HEK293 (cell line): ENCODE measurements at regions not wholly inside any gene's neighbourhood (a gene's known extent, or its start where the extent isn't known, plus 50 kb on each side); places are given as distances from the start of the nearest gene placed in this dataset.

Experiments used
- CTCF ChIA-PET: fragments of 350-600 bp; formaldehyde crosslinking; extraction: SDS; loops from one replicate; lab custom pipeline; 2021; ENCODE audit warnings: antibody characterized with exemption; lab: Yijun Ruan, JAX
- POLR2A ChIA-PET: fragments of 300-600 bp; formaldehyde crosslinking; extraction: SDS; loops from one replicate; lab custom pipeline; 2020; ENCODE audit warnings: antibody characterized with exemption, inconsistent platforms; lab: Yijun Ruan, JAX
- H3K27ac ChIP-seq: fragments of 200-500 bp; sonication (Bioruptor generic); 2 replicates; pipeline ENCODE4 v1.5.1; 2014; ENCODE audit warnings: low read depth, low read length, control low read depth, inconsistent platforms; ENCODE audit errors: extremely low read depth
- H3K36me3 ChIP-seq, 2 experiments: fragments of 200-500 bp in 1 of 2; sonication (Bioruptor generic) in 1 of 2; 1 replicate in 1 of 2; 2 replicates in 1 of 2; pipeline ENCODE4 v1.5.1; 2014 to 2017; ENCODE audit warnings: inconsistent platforms in 2 of 2, low read length in 2 of 2; ENCODE audit not compliant: control insufficient read depth in 2 of 2, insufficient read depth in 1 of 2
- H3K4me1 ChIP-seq: fragments of 200-500 bp; sonication (Bioruptor generic); 2 replicates; pipeline ENCODE4 v1.5.1; 2014; ENCODE audit warnings: mild to moderate bottlenecking, low read length, inconsistent platforms; ENCODE audit not compliant: control insufficient read depth, insufficient read depth
- H3K4me3 ChIP-seq: 2 replicates; pipeline ENCODE4 v1.5.1; 2011; ENCODE audit warnings: low read depth, mild to moderate bottlenecking, control low read depth, low read length, moderate library complexity
- H3K9me3 ChIP-seq: fragments of 200-500 bp; sonication (Bioruptor generic); 2 replicates; pipeline ENCODE4 v1.5.1; 2014; ENCODE audit warnings: low read depth, low read length, inconsistent platforms; ENCODE audit not compliant: control insufficient read depth, insufficient read depth
- GLI4 ChIP-seq: fragments of 450-650 bp; formaldehyde crosslinking; IDR thresholded peaks from 2 replicates; pipeline ENCODE4 v1.5.1; 2016; ENCODE audit warnings: missing biosample characterization, missing genetic modification characterization
- PRDM1 ChIP-seq: fragments of 450-650 bp; formaldehyde crosslinking; IDR thresholded peaks from 2 replicates; pipeline ENCODE4; 2016; ENCODE audit warnings: missing biosample characterization, missing genetic modification characterization
- SP7 ChIP-seq: fragments of 450-650 bp; formaldehyde crosslinking; IDR thresholded peaks from 2 replicates; pipeline ENCODE4 v1.5.1; 2016; ENCODE audit warnings: missing biosample characterization, missing genetic modification characterization
- TCF7L2 ChIP-seq: IDR thresholded peaks from 2 replicates; pipeline ENCODE4 v1.6.1; 2011; ENCODE audit warnings: low read depth, mild to moderate bottlenecking, inconsistent platforms, low read length, moderate library complexity, borderline replicate concordance
- ZFHX2 ChIP-seq: fragments of 450-650 bp; formaldehyde crosslinking; conservative IDR thresholded peaks from 2 replicates; pipeline ENCODE4 v1.5.1; 2016; ENCODE audit warnings: missing biosample characterization, missing genetic modification characterization
- ZNF112 ChIP-seq: fragments of 450-650 bp; formaldehyde crosslinking; IDR thresholded peaks from 2 replicates; pipeline ENCODE4 v1.5.0; 2017; ENCODE audit warnings: missing biosample characterization, missing genetic modification characterization
- ZNF175 ChIP-seq: fragments of 450-650 bp; formaldehyde crosslinking; IDR thresholded peaks from 2 replicates; pipeline ENCODE4 v1.5.1; 2016; ENCODE audit warnings: missing biosample characterization, missing genetic modification characterization
- ZNF184 ChIP-seq: fragments of 450-650 bp; IDR thresholded peaks from 2 replicates; pipeline ENCODE4 v1.5.1; 2018; ENCODE audit warnings: missing biosample characterization, mild to moderate bottlenecking, missing genetic modification characterization
- ZNF23 ChIP-seq: fragments of 450-650 bp; formaldehyde crosslinking; IDR thresholded peaks from 2 replicates; pipeline ENCODE4 v1.5.1; 2016; ENCODE audit warnings: missing biosample characterization, missing genetic modification characterization, borderline replicate concordance
- ZNF433 ChIP-seq: fragments of 450-650 bp; formaldehyde crosslinking; IDR thresholded peaks from 2 replicates; pipeline ENCODE4 v1.5.1; 2016; ENCODE audit warnings: missing biosample characterization, missing genetic modification characterization, low read depth
- ZNF529 ChIP-seq: fragments of 450-650 bp; formaldehyde crosslinking; IDR thresholded peaks from 2 replicates; pipeline ENCODE4 v1.5.1; 2017; ENCODE audit warnings: missing genetic modification characterization, missing biosample characterization; ENCODE audit not compliant: insufficient replicate concordance
- ZNF626 ChIP-seq: fragments of 450-650 bp; sonication (Bioruptor Pico); formaldehyde crosslinking; IDR thresholded peaks from 2 replicates; pipeline ENCODE4 v1.5.1; 2018; ENCODE audit warnings: missing biosample characterization, missing genetic modification characterization, inconsistent platforms
- ZNF701 ChIP-seq: fragments of 450-650 bp; formaldehyde crosslinking; IDR thresholded peaks from 2 replicates; pipeline ENCODE4 v1.5.1; 2016; ENCODE audit warnings: missing biosample characterization, missing genetic modification characterization
- ZNF76 ChIP-seq: fragments of 450-650 bp; formaldehyde crosslinking; IDR thresholded peaks from 2 replicates; pipeline ENCODE4; 2016; ENCODE audit warnings: low read depth, missing biosample characterization, missing genetic modification characterization, borderline replicate concordance
- TF ChIP-seq, protein P1 (sequence below): fragments of 450-650 bp; formaldehyde crosslinking; IDR thresholded peaks from 2 replicates; pipeline ENCODE4 v1.5.1; 2016; ENCODE audit warnings: missing biosample characterization, missing genetic modification characterization
- TF ChIP-seq, protein P2 (sequence below): fragments of 450-650 bp; formaldehyde crosslinking; IDR thresholded peaks from 2 replicates; pipeline ENCODE4 v1.5.1; 2016; ENCODE audit warnings: missing biosample characterization, missing genetic modification characterization
- TF ChIP-seq, protein P3 (sequence below): fragments of 450-650 bp; formaldehyde crosslinking; IDR thresholded peaks from 2 replicates; pipeline ENCODE4 v1.5.1; 2016; ENCODE audit warnings: missing biosample characterization, missing genetic modification characterization, low read depth
- TF ChIP-seq, protein P4 (sequence below): fragments of 450-650 bp; formaldehyde crosslinking; IDR thresholded peaks from 2 replicates; pipeline ENCODE4 v1.5.1; 2017; ENCODE audit warnings: missing biosample characterization, missing genetic modification characterization
- TF ChIP-seq, protein P5 (sequence below): fragments of 450-650 bp; formaldehyde crosslinking; IDR thresholded peaks from 2 replicates; pipeline ENCODE4 v1.5.1; 2016; ENCODE audit warnings: missing biosample characterization, missing genetic modification characterization
- TF ChIP-seq, protein P6 (sequence below): fragments of 450-650 bp; formaldehyde crosslinking; IDR thresholded peaks from 2 replicates; pipeline ENCODE4 v1.5.1; 2016; ENCODE audit warnings: missing biosample characterization, missing genetic modification characterization

DNA sequence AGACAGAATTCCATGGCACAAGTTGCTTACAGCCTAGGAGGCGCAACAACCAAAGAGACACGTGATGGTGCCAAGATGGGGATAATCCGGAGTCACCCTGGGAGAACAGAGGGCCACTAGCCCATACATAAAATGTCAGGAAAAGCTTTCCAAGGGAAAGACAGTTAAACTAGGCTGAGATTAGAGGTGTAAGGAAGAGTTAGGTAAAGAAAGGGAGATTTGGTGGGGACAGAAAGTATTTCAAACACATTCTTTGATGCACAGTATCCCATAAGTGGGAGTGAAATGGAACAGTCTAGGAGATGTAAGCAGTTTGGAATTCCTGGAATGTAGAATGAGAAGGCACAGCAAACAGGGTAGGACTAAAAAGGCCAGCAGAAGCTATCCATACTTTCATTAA is 860.9 kb upstream of the LCORL start:
- TF ChIP-seq, protein P1, sequence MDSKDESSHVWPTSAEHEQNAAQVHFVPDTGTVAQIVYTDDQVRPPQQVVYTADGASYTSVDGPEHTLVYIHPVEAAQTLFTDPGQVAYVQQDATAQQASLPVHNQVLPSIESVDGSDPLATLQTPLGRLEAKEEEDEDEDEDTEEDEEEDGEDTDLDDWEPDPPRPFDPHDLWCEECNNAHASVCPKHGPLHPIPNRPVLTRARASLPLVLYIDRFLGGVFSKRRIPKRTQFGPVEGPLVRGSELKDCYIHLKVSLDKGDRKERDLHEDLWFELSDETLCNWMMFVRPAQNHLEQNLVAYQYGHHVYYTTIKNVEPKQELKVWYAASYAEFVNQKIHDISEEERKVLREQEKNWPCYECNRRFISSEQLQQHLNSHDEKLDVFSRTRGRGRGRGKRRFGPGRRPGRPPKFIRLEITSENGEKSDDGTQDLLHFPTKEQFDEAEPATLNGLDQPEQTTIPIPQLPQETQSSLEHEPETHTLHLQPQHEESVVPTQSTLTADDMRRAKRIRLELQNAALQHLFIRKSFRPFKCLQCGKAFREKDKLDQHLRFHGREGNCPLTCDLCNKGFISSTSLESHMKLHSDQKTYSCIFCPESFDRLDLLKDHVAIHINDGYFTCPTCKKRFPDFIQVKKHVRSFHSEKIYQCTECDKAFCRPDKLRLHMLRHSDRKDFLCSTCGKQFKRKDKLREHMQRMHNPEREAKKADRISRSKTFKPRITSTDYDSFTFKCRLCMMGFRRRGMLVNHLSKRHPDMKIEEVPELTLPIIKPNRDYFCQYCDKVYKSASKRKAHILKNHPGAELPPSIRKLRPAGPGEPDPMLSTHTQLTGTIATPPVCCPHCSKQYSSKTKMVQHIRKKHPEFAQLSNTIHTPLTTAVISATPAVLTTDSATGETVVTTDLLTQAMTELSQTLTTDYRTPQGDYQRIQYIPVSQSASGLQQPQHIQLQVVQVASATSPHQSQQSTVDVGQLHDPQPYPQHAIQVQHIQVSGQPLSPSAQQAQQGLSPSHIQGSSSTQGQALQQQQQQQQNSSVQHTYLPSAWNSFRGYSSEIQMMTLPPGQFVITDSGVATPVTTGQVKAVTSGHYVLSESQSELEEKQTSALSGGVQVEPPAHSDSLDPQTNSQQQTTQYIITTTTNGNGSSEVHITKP = peak; percentile 69
- no peak for TF ChIP-seq GLI4
- TF ChIP-seq SP7 (tag by site-specific recombination) = no peak
- 0 out of 2 replicates have a peak, but pooled peaks have one; percentile 6 for TF ChIP-seq PRDM1 (tag by site-specific recombination)
- H3K4me1 ChIP-seq = no peaks in the 10 kb centered on the region
- no peak overlapping the region for H3K27ac ChIP-seq
- ChIA-PET CTCF (no interaction called here), POLR2A (no interaction called here)
- H3K4me3 ChIP-seq = no peak overlapping the region; the same call in 1 of the 2 replicates
- no peaks in the 10 kb centered on the region for H3K36me3 ChIP-seq
- no peaks in the 10 kb centered on the region for H3K9me3 ChIP-seq

DNA sequence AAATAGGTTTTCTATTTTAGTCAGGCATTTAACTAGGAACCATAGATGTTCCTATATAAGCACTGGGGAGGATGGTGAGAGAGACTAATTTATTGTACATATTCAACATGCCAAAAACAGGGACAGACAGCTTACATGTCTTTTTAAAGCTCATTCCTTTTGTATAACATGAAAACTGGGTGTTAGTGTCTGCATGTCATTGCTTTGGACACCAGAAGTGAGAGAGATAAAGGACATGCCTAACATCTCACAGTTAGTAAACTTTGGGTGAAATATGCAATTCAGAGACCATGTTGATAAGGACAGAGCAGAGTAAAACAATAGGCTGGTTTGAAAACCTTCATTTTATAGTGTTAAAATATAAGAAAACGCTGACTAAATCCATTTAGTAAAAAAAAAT is 860.0 kb upstream of the LCORL start:
- Histone ChIP-seq H3K27ac (no peak overlapping the region), H3K4me3 (no peak overlapping the region), H3K4me1 (no peaks in the 10 kb centered on the region), H3K36me3 (no peaks in the 10 kb centered on the region), H3K9me3 (no peaks in the 10 kb centered on the region)
- ChIA-PET POLR2A (no interaction called here), CTCF (interaction anchor here (0.7 kb wide), 1 partner anchor 112 kb away, joined by 3 read pairs; no protein-coding TSS in a partner anchor)
- TF ChIP-seq ZNF433 (tag by site-specific recombination) (no peak), ZNF626 (tag by site-specific recombination) (no peak), ZNF184 (no peak), ZNF76 (no peak), ZNF529 (no peak), ZNF175 (tag by site-specific recombination) (no peak), TCF7L2 (no peak), ZFHX2 (tag by site-specific recombination) (no peak), ZNF112 (no peak), ZNF23 (no peak), ZNF701 (tag by site-specific recombination) (no peak)
- TF ChIP-seq, protein P2, sequence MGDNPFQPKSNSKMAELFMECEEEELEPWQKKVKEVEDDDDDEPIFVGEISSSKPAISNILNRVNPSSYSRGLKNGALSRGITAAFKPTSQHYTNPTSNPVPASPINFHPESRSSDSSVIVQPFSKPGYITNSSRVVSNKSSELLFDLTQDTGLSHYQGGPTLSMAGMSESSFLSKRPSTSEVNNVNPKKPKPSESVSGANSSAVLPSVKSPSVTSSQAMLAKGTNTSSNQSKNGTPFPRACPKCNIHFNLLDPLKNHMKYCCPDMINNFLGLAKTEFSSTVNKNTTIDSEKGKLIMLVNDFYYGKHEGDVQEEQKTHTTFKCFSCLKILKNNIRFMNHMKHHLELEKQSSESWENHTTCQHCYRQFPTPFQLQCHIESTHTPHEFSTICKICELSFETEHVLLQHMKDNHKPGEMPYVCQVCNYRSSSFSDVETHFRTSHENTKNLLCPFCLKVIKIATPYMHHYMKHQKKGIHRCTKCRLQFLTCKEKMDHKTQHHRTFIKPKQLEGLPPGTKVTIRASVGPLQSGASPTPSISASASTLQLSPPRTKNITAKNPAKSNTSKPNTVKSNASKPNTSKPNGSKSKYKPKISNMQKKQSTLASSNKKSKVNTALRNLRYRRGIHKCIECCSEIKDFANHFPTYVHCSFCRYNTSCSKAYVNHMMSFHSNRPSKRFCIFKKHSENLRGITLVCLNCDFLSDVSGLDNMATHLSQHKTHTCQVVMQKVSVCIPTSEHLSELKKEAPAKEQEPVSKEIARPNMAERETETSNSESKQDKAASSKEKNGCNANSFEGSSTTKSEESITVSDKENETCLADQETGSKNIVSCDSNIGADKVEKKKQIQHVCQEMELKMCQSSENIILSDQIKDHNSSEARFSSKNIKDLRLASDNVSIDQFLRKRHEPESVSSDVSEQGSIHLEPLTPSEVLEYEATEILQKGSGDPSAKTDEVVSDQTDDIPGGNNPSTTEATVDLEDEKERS (tag by site-specific recombination) = no peak
- TF ChIP-seq, protein P3, sequence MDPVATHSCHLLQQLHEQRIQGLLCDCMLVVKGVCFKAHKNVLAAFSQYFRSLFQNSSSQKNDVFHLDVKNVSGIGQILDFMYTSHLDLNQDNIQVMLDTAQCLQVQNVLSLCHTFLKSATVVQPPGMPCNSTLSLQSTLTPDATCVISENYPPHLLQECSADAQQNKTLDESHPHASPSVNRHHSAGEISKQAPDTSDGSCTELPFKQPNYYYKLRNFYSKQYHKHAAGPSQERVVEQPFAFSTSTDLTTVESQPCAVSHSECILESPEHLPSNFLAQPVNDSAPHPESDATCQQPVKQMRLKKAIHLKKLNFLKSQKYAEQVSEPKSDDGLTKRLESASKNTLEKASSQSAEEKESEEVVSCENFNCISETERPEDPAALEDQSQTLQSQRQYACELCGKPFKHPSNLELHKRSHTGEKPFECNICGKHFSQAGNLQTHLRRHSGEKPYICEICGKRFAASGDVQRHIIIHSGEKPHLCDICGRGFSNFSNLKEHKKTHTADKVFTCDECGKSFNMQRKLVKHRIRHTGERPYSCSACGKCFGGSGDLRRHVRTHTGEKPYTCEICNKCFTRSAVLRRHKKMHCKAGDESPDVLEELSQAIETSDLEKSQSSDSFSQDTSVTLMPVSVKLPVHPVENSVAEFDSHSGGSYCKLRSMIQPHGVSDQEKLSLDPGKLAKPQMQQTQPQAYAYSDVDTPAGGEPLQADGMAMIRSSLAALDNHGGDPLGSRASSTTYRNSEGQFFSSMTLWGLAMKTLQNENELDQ (tag by site-specific recombination) = no peak
- TF ChIP-seq, protein P4, sequence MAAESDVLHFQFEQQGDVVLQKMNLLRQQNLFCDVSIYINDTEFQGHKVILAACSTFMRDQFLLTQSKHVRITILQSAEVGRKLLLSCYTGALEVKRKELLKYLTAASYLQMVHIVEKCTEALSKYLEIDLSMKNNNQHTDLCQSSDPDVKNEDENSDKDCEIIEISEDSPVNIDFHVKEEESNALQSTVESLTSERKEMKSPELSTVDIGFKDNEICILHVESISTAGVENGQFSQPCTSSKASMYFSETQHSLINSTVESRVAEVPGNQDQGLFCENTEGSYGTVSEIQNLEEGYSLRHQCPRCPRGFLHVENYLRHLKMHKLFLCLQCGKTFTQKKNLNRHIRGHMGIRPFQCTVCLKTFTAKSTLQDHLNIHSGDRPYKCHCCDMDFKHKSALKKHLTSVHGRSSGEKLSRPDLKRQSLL (tag by site-specific recombination) = no peak
- TF ChIP-seq, protein P5, sequence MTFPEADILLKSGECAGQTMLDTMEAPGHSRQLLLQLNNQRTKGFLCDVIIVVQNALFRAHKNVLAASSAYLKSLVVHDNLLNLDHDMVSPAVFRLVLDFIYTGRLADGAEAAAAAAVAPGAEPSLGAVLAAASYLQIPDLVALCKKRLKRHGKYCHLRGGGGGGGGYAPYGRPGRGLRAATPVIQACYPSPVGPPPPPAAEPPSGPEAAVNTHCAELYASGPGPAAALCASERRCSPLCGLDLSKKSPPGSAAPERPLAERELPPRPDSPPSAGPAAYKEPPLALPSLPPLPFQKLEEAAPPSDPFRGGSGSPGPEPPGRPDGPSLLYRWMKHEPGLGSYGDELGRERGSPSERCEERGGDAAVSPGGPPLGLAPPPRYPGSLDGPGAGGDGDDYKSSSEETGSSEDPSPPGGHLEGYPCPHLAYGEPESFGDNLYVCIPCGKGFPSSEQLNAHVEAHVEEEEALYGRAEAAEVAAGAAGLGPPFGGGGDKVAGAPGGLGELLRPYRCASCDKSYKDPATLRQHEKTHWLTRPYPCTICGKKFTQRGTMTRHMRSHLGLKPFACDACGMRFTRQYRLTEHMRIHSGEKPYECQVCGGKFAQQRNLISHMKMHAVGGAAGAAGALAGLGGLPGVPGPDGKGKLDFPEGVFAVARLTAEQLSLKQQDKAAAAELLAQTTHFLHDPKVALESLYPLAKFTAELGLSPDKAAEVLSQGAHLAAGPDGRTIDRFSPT (tag by site-specific recombination) = no peak
- TF ChIP-seq, protein P6, sequence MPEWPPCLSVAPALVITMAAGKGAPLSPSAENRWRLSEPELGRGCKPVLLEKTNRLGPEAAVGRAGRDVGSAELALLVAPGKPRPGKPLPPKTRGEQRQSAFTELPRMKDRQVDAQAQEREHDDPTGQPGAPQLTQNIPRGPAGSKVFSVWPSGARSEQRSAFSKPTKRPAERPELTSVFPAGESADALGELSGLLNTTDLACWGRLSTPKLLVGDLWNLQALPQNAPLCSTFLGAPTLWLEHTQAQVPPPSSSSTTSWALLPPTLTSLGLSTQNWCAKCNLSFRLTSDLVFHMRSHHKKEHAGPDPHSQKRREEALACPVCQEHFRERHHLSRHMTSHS (tag by site-specific recombination) = no peak
